IPS-NIHi7 (cell line): ENCODE measurements at regions not wholly inside any gene's neighbourhood (a gene's known extent, or its start where the extent isn't known, plus 50 kb on each side); places are given as distances from the start of the nearest gene placed in this dataset.
"Not testable (repeated sequence)": the region's sequence is repeated elsewhere in the genome, so short reads cannot be mapped to it uniquely, and the experiment has no call there.

Experiments
- DNase-seq: peaks from one replicate; pipeline ENCODE4 v3.0.0; 2012; ENCODE audit warnings: mixed read lengths; ENCODE audit errors: extremely low spot score

DNA sequence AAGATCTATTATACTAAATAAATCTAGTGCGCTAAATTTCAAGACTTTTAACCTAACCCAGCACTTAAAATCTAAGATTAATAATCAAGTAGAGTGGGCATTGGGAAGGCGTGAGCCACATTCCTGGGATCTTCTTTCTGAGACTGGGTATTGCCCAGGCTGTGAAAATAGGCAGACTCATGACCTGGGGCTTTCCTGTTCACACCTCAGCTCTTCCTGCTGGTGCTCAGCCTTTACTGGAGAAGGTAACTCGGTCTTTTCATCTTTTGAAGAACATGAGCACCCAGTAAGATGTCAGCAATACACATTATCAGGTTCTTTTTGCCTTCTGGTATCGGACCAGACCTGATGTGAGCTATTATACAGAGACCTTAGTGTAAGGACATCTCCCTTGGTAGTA, 500.5 kb downstream of the PLCL1 start:
- no peak for DNase-seq

DNA sequence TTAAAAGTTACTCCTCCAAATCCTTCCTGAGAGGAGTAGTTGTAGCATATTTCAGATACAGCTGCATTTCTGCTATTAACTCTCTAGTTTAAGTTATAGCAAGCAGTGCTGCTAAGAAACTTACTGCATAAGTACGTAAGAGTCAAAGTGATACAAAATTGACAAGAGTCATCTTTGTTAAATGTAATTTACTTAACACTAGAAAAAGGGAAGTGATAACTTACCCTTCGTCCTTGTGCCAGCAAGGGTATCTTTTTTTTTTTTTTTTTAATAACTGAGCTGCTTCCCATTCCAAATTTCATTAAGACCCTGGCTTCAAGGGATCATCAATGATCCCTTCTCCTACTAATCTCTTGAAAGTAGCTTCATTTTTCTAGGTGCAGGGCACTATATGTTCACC, 493.0 kb downstream of the PLCL1 start:
- DNase-seq: no peak

- DNase-seq: peak; percentile 77
Observed at GRCh38 chr2:198296665-198297308, 492.4 kb downstream of the PLCL1 start.

DNA sequence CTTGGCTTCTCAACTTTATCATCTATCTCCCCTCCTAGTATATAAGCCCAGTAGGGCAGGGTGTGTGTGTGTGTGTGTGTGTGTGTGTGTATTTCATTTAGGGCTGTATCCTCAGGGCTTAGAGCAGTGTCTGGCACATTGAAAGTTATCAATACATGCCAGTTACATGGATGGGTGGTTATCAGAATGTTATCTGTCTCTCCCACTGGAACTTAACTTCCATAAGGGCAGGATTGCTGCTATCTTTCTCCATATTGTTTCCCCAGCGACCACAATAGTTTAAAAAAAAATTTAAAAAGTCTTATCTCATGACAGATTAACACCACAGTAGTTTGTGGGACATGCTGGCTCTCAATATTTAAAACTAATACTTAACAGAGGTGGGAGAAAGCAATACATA, 488.9 kb downstream of the PLCL1 start:
- no peak for DNase-seq

- DNase-seq: no peak
Observed at GRCh38 chr2:198289811-198290210, 485.4 kb downstream of the PLCL1 start.

- no peak for DNase-seq
Observed at GRCh38 chr2:198287706-198288105, 483.3 kb downstream of the PLCL1 start.

GRCh38 chr2:198285216-198285615, 480.8 kb downstream of the PLCL1 start:
- DNase-seq: no peak

- DNase-seq: no peak
Observed at GRCh38 chr2:198283146-198283545, 478.8 kb downstream of the PLCL1 start.

DNA sequence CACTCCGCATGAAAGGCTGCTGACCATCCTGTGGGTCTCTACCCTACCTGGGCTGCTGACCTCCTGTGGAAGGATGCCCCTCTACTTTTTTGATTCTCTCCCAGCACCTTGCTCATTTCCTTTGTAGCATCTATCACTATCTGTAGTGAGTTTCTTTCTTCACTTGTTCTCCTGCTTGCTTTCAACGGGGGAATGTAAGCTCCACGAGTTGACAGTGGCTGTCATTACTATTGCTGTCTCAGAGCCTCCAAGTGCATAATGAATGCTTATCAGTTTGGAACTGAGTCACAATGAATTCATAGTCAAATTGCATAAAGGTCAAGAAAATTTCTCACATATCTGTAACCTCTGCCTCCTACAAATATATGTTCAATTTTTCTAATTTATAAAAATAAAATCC, 477.7 kb downstream of the PLCL1 start:
- DNase-seq: no peak

DNA sequence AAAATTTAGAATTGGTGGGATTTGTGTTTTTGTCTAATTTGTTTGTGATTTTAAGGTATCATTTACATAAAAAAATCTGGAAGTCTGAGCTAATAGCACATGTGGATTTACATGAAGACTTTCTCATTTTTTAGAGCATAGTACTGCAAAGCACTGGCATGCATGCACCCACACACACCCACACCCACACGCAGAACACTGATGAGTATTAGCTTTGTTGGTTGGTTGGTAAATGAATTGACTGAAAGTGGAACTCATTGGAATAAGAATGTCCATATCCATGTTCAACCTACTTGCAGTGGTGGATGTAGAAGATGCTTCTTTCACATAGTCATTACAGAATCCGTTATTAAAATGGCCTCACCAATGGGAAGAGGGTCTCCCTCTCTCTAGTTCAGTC, 475.8 kb downstream of the PLCL1 start:
- no peak for DNase-seq

GRCh38 chr2:198279026-198279425, 474.6 kb downstream of the PLCL1 start:
- DNase-seq: no peak

DNA sequence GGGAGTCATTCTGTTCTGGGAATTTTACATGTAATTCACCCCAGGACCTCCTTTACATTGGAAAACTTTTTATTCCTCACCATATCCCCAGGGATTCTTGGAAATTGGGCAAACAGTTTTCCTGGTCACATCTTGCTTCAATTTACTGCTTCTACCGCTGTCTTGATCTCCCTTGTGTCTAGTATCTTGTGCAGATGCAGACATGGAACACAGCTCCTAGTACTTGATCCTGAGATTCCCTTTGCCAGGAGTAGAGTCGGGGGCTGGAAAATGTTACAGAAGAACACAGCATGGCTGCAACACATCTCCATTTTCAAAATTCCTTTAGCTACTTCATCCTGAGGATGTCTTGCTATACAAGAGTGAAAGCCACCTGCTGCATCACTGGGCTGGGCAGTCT, 472.8 kb downstream of the PLCL1 start:
- DNase-seq: no peak

DNA sequence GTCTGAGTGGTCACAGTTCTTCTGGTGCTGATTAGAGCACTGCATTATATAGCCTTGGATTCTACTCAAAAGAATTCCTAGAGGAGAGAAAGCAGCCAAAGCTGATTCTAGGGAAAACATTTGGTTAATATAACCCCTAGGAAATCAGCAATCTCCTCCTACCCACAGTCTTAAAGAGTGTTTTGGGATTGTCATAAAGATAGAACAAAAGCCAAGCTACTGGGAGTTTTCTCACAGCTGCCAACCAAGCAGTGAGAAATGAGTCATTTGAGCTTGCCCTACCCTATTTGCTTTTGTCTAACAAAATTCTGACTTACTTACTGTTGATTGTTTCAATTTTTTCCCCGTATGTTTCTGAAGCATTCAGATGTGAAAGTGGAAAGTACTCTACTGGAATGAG, 469.3 kb downstream of the PLCL1 start:
- DNase-seq: no peak

DNA sequence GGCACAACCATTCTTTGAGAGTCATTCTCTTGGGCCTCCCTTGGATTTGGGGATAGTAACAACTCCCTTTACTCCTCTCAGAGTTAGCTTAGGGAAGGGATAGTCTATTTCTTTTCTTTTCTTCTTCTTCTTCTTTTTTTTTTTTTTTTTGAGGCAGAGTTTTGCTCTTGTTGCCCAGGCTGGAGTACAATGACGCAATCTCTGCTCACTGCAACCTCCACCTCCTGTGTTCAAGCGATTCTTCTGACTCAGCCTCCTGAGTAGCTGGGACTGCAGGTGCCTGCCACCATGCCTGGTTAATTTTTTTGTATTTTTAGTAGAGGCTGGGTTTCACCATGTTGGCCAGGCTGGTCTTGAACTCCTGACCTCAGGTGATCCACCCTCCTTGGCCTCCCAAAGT, 465.8 kb downstream of the PLCL1 start:
- DNase-seq: not testable (repeated sequence)

DNA sequence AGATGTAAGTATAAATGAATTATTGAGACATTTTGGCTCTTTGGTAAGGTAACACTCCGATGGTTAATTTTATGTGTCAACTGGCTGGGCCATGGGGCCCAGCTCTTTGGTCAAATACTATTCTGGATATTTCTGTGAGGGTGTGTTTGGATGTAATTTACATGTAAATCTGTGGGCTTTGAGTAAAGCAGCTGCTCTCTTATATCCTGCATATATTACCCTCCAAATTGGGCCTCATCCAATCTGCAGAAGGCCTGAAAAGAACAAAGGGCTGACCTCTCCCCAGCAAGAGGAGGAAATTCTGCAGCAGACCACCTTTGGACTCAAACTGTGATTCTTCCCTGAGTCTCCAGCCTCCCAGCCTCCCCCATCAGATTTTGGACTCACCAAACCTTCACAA, 464.1 kb downstream of the PLCL1 start:
- DNase-seq: no peak

GRCh38 chr2:198259496-198259895, 455.1 kb downstream of the PLCL1 start:
- no peak for DNase-seq

DNA sequence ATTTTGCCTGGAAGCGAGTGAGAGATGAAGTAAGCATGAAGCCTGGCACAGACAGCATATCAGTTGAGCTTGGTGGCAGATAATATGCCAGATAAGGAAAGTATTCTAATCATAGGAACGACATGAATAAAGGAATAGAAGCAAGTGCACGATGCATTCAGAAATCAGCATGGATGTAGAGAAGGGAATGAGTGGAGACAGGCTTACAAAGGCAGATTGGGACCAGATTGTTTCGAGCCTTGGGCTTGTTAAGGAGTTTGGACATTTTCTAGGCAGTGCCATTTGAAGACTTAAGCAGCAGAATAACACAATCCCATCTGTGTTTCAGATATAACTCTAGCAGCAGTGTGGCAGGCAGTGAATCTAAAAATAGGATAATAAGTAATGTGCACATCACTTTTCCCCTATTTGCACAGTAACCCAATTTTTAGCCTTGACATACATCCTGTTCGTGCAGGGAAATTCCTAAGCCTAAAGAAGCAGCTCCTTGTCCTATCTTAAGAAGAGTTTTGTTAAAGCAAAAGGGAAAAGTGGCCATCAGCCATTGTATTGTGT, 450.2 kb downstream of the PLCL1 start:
- DNase-seq: no peak

- DNase-seq: no peak
Observed at GRCh38 chr2:198253995-198254394, 449.6 kb downstream of the PLCL1 start.

DNA sequence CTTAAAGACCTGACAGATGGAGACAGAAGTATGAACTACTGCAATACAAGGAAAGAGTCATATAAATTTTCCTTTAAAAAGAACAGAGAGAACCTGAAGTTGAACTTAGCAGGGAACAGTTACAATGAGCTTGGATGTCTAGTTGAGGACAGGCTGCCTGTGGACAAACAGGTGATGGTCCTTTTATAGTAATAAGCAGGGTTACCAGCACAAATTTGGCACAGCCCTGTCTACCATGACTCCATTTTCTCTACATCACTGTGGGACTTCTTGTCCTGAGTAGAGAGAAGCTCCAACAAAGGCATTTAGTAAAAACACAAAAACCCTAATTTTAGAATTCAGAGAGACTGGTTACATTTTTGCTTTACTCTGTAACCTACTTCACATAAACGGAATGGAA, 448.1 kb downstream of the PLCL1 start:
- DNase-seq: no peak

DNA sequence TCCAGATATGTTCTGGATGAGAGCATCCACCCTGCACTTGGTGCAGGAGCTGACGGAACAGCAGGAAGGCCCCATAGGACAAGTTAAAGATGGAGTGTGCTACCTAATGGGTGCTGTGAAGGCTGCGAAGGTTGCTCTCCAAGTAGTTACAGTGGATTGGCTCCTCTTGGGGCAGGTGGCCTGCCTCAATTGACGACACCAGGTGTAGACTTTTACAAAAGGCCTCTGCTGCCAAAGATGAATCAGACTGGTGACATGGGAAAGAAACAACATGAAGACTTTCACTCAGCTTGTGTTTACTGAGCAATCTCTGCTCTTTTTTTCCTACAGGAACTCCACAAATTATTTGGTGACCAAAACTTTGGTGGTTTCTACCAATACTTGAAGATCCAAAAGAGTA, 437.7 kb downstream of the PLCL1 start:
- DNase-seq: no peak

GRCh38 chr2:198238429-198238828, 434.0 kb downstream of the PLCL1 start:
- DNase-seq: no peak

GRCh38 chr2:198236338-198236737, 431.9 kb downstream of the PLCL1 start:
- DNase-seq: no peak

- DNase-seq: no peak
Observed at GRCh38 chr2:198232281-198232680, 427.9 kb downstream of the PLCL1 start.

- DNase-seq: no peak
Observed at GRCh38 chr2:198231562-198231961, 427.2 kb downstream of the PLCL1 start.
